HG03565 (cell line): ENCODE measurements at regions not wholly inside any gene's neighbourhood (a gene's known extent, or its start where the extent isn't known, plus 50 kb on each side); places are given as distances from the start of the nearest gene placed in this dataset.
"Not testable (repeated sequence)": the region's sequence is repeated elsewhere in the genome, so short reads cannot be mapped to it uniquely, and the experiment has no call there.

ENCODE experiments used
- ATAC-seq: cut with Tn5 transposase; IDR thresholded peaks from one replicate; pipeline ENCODE4 v1.9.1; 2021; ENCODE audit warnings: mild to moderate bottlenecking, moderate library complexity; ENCODE audit not compliant: unreplicated experiment

- not testable (repeated sequence) for ATAC-seq
Measured at GRCh38 chr16:21532996-21533395, 66.4 kb upstream of the METTL9 start.

- ATAC-seq = not testable (repeated sequence)
Measured at GRCh38 chr16:21533474-21533873, 65.9 kb upstream of the METTL9 start.

DNA sequence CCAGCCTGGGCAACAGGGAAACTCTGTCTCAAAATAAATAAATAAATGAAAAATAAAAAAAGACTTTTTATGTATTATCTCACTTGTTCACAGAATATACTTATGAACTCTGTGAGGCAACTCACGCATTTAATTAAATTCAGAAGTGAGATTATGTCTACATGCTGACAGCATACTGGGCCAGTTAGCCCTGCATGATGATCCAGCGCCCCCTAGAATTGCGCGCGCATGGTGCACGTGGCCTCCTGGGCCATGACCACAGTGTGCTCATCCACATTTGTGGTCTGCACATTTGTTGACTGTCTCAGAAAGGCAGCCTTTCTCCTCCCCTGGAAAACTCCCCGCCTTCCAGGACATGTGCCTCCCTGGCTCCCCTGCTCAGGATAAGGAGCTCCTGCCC is 64.8 kb upstream of the METTL9 start:
- not testable (repeated sequence) for ATAC-seq

DNA sequence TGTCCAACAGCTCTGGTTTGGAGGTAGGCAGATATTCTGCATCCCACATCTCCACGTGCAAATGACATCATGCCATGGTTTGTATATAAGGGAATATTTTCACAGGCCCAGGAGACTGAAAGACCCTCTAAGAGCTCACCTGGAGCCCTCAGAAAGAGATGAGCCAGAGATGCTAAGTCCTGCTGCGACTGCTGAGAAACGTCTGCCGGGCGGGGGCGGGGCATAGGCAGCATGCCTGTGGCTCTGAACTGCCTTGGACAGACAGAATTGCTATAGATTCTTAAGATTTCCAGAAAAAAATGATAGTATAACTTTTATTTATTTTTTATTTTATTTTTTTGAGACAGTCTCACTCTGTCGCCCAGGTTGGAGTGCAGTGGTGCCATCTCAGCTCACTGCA is 64.2 kb upstream of the METTL9 start:
- ATAC-seq = not testable (repeated sequence)

GRCh38 chr16:21536740-21537139 is 62.6 kb upstream of the METTL9 start:
- not testable (repeated sequence) for ATAC-seq

DNA sequence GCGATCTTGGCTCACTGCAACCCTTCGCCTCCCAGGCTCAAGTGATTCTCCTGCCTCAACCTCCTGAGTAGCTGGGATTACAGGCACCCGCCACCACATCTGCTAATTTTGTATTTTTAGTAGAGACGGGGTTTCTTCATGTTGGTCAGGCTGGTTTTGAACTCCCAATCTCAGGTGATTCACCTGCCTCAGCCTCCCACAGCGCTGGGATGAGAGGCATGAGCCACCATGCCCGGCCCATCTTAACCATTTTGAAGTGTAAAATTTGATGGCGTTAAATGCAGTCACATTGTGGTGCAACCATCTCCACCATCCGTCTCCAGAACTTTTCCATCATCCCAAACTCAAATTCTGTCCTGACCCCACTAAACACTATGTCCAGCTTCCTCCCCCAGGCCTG is 61.8 kb upstream of the METTL9 start:
- ATAC-seq = not testable (repeated sequence)

- not testable (repeated sequence) for ATAC-seq
Measured at GRCh38 chr16:21539107-21539618, 60.2 kb upstream of the METTL9 start.

- ATAC-seq = peak; percentile 75
Measured at GRCh38 chr16:21540770-21541433, 58.5 kb upstream of the METTL9 start.

DNA sequence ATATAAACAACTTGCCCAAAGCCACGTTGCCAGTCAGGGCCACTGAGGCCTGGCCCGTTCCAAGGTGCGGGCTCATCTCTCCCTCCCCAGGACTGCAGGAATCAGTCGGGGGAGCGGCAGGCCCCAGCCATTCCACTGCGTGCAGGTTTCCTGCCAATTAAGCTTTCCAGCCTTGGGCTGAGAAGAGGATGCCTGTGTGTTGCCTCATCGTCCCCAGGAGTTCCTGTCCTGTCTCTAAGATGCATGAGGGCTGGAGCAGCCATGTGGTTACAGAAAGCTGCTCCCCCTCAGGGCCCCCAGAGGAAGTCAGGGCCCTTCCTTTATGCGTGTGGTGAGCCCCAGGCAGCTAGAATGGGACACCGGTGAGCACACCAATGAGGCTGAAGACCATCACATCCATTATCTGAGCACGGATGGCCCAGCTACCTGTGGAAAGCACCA is 57.7 kb upstream of the METTL9 start:
- ATAC-seq = not testable (repeated sequence)

- ATAC-seq = not testable (repeated sequence)
Measured at GRCh38 chr16:21542075-21542474, 57.3 kb upstream of the METTL9 start.

GRCh38 chr16:21542491-21543124 is 56.8 kb upstream of the METTL9 start:
- ATAC-seq = not testable (repeated sequence)

DNA sequence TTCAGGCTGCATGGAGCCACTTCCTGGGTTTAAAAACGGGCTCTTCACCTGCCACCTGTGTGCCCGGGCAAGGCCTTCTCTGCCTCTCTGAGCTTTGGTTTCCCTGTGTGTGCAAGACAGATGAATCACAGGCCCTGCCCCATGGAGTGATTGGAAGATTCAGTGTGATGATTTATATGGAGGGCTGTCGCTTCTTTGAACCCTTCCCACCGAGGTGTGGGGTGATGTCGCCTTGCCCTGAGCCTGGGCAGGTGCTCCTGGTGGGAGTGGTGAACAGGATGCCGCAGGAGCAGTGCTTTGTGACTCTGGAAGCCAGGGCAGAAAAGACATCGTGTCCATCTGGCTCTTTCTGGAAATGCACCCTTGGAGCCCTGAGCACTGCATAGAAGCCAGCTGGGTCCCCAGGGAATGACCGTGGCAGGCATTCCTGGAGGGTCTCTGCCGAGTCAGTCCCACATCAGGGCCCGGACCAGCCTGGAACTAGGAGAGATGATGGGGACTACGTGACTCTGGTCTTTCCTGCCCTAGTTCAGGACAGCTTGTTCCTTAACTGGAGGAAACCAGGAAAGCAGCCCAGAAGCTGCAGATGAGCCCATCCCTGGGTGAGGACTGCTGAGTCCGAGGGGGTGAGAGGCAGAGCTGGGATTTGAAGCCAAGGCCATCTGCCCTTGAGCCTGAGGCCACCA is 56.1 kb upstream of the METTL9 start:
- not testable (repeated sequence) for ATAC-seq

DNA sequence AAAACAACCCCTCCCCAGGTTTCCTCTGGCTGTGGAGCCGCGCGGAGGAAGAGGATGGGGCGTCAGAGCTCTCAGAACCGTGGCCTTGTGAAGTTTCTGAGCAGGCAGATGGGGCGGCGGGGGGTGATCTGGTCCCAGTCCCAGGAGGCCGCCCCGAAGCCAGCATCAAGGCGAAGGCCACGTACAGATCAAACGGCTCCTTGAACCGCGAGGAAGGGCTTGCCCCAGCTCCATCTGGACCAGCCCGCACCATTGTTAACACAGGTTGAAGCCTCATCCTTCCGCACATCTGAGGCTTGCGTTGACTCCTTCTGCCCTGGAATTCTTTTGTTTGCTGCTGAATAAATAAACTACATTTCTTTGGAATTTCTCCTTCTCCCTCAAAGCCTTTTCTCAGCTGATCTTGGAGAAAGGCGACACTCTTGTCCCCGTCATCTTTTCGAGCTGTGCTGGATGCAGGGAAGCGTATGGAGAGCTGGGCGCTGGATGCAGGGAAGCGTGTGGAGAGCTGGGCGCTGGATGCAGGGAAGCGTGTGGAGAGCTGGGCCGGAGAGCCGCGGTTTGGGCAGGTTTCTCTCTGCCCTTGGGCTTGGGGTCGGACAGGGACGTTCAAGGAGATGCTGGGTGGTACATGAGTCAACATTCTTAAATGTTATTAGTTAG is 53.6 kb upstream of the METTL9 start:
- ATAC-seq = not testable (repeated sequence)

GRCh38 chr16:21549396-21549795 is 50.0 kb upstream of the METTL9 start:
- ATAC-seq = not testable (repeated sequence)
